C4-2B (cell line): ENCODE measurements at regions not wholly inside any gene's neighbourhood (a gene's known extent, or its start where the extent isn't known, plus 50 kb on each side); places are given as distances from the start of the nearest gene placed in this dataset.

Source experiments
- H3K27ac ChIP-seq: fragments of 450-650 bp; 2 replicates; pipeline ENCODE4 v1.5.1; 2017
- CTCF ChIP-seq: fragments of 450-650 bp; conservative IDR thresholded peaks from 2 replicates; pipeline ENCODE4 v1.5.1; 2017; ENCODE audit warnings: mild to moderate bottlenecking
- ZFX ChIP-seq: fragments of 450-650 bp; IDR thresholded peaks from 2 replicates; pipeline ENCODE4 v1.6.1; 2017

- no peak overlapping the region for H3K27ac ChIP-seq
- no peak for TF ChIP-seq CTCF
- TF ChIP-seq ZFX = no peak
Observed at GRCh38 chr1:219703368-219703639, 90.4 kb upstream of the ZC3H11B start.

- no peak overlapping the region for H3K27ac ChIP-seq
- TF ChIP-seq ZFX = no peak
- no peak for TF ChIP-seq CTCF
Observed at GRCh38 chr1:219701476-219701875, 88.6 kb upstream of the ZC3H11B start.

- no peak for TF ChIP-seq ZFX
- TF ChIP-seq CTCF = no peak
- H3K27ac ChIP-seq = no peak overlapping the region
Observed at GRCh38 chr1:219699870-219700269, 87.0 kb upstream of the ZC3H11B start.

GRCh38 chr1:219697682-219698081 lies 84.8 kb upstream of the ZC3H11B start:
- TF ChIP-seq CTCF (no peak), ZFX (no peak)
- no peak overlapping the region for H3K27ac ChIP-seq

- TF ChIP-seq CTCF (no peak), ZFX (no peak)
- H3K27ac ChIP-seq = no peak overlapping the region
Observed at GRCh38 chr1:219692981-219693380, 80.1 kb upstream of the ZC3H11B start.

- no peak overlapping the region for H3K27ac ChIP-seq
- no peak for TF ChIP-seq CTCF
- no peak for TF ChIP-seq ZFX
Observed at GRCh38 chr1:219689774-219690173, 76.9 kb upstream of the ZC3H11B start.

GRCh38 chr1:219687779-219688178 lies 74.9 kb upstream of the ZC3H11B start:
- no peak overlapping the region for H3K27ac ChIP-seq
- no peak for TF ChIP-seq ZFX
- no peak for TF ChIP-seq CTCF
